Right lung (tissue), 2 donors: ENCODE measurements at regions not wholly inside any gene's neighbourhood (a gene's known extent, or its start where the extent isn't known, plus 50 kb on each side); places are given as distances from the start of the nearest gene placed in this dataset.
"Not testable (repeated sequence)": the region's sequence is repeated elsewhere in the genome, so short reads cannot be mapped to it uniquely, and the experiment has no call there.

Experiments used
- DNase-seq, 2 donors: peaks; one replicate each; pipeline ENCODE4 v3.0.0-alpha.2; 2013

DNA sequence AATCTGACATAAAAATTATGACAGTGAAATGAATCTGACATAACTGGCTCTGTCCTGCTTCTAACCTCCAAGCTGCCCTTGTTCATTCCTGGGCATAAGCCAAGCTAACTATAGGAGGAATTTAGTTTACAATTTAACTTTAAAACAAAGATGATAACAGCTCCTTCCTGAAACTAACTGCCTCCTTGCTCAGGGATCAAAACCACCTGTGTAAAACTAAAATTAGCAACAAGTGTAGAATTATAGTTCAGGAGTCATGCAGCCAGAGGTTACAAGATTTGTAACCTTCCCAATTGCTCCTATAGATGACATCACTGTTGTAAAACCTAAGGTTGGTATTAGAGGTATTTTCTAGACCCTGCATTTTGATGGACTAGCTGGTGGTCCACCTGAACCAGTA lies 256.4 kb upstream of the POM121L12 start:
- DNase-seq = no peak

DNA sequence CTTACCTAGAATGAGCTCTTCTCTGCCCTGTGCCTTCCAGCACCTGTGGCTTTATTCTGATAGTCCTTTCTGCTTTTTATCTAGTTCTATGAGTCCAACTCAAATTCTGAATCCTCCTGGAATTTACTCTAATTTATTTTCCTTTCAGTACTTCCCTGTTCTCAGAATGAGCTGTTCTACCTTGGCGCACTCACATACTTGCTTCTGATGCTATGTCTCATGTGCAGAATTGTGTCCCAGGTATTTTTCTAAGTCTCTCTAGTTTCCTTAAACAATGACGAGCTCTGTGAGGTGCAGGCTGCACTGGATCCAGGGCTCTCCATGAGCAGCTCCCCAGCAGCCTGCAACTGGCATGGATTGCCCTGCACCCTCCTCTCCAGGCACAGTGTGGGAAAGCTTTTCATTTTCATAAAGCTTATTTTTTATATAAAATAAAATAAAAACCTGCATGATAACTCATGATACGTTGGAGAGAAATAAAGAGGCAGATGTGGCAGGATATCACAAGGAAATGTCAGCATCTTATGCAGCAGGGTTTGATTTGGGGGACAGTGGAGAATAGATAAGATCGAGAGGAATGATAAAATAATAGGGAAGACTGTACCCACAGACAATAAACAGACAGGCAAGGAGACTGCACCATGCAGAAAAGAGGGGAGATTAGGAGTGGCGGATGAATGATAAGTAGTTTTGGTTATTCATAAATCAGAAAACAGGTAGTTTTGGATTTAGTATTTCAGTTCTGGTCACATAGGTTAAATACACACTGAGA lies 258.2 kb upstream of the POM121L12 start:
- no peak for DNase-seq

DNA sequence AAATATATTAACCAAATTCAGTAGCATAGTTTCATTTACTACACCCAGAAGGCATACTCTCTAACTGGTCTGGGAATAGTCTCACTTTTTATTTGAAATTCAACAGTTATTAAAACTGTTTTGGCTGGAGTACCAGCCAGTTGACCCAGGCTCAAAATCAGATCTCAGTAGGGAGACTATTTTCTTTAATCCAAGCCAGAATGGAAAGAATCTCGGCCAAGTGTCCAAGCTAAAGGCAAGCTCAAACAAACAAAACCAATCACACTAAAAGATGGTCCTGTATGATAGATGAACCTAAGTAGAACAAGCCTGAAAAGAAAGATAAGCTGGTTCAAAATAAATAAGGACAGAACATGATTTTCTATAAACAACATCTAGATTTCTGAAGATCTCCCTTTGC lies 259.6 kb upstream of the POM121L12 start:
- DNase-seq = no peak

- no peak for DNase-seq
These were observed 264.3 kb upstream of the POM121L12 start for GRCh38 chr7:52771177-52771576.

- DNase-seq = no peak
These were observed 270.8 kb upstream of the POM121L12 start for GRCh38 chr7:52764492-52765169.

DNA sequence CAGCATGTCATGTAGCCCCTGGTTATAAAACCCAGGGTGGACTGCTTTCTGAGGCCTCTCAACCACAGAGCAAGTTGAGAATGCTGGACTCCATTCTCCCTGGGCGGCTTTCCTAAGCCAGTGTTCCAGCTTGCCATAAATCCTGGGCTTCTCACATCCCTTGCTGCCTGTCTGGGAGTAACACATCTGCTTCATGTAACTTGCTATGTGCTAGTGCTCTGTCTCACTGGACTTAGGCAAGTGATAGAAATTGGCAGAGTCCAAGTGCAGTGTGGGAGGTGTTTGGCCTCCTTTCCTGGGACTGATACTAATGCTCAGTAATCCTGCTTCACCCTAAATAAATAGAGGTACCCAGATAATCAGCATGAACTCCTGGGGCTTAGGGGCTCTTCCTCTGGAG lies 277.1 kb upstream of the POM121L12 start:
- DNase-seq = no peak

DNA sequence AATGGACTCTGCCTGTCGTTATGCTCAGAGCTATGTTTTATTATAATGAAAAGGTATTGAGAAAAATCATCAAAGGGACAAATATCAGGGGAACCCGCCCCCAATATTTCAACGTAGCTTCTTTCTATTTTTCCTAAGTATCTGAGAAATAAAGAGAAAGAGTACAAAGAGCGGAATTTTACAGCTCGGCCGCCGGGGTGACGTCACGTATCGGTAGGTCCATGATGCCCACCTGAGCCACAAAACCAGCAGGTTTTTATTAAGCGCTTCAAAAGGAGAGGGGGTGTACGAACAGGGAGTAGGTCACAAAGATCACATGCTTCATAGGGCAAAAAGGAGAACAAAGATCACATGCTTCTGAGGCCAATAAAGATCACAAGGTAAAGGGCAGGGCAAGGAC lies 281.6 kb upstream of the POM121L12 start:
- no peak for DNase-seq

- DNase-seq = no peak
These were observed 282.5 kb upstream of the POM121L12 start for GRCh38 chr7:52752891-52753290.

DNA sequence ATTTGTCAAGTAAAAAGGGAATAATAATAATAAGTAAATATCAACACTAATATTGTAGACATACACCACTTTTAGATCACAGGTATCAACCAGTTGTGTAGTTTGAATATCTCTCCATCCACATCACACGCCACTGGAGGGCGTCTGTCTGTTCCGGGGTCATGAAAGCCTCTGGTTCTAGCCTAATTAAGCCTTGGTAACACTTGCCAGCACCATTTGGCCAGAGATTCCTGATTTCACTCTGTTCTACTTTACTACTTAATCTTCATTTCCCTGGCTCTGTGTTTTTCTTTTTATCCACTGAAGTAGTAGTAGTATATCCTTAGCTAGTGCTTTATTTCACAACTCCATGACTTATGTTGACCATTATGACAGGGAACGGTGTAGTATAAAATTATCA lies 285.6 kb upstream of the POM121L12 start:
- DNase-seq = no peak

- DNase-seq = no peak
These were observed 287.6 kb upstream of the POM121L12 start for GRCh38 chr7:52747817-52748216.

DNA sequence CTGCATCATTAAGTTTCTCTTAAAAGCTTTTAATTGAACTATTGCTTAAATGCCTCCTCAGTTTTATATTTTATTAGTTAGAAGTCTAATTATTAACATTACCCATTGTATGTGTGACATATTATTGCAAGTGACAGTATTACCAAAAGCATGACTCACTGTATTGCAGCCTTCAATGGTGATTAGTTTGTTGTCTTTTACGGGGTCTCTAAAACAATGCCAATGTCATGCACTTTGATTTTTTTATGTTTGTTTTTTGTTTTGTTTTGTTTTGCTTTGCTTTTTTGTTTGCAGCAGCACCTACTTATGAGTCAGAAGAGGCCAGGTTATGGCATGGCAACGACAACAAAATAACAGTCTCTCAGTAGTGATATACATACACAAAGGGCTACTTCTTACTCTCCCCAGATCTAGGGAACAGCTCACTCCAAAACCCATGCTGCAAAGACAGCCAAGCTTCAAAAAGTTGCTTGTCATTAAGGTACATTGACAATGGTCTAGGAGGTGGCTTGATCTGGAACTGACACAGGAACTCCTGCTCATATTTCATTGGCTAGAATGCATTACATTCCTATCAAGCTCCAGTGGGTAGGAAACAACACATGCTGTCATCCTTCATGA lies 293.7 kb upstream of the POM121L12 start:
- DNase-seq = no peak

DNA sequence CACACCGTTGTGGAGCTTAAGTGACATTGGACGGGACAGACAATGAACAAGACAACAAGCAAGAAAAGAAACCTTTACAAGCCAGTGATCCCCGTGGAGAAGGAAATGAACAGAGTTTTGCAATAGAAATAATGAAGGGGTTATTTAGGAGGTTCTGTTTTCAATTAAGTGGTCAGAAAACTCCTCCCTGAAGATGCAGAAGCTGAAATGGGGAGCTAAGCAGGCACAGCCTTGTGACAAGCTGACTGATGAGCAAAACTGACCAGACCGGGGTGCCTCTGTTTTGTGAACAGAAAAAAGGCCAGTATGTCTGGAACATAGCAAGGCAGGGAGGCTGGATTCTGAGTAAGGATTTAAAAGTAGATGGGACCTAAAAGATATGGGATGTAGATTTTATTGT lies 299.8 kb upstream of the POM121L12 start:
- DNase-seq = no peak

DNA sequence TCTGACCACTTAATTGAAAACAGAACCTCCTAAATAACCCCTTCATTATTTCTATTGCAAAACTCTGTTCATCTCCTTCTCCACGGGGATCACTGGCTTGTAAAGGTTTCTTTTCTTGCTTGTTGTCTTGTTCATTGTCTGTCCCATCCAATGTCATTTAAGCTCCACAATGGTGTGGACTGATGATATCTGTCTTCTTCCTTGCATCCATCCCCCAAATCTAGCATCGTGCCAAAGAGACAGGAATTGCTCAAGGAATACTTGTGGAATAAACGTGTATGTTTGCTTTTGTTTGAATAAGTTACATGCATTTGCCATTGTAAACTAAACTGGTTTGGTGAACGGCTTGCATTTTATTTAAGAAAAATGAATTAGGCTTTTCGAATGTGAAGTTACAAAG lies 306.8 kb upstream of the POM121L12 start:
- not testable (repeated sequence) for DNase-seq

GRCh38 chr7:52727632-52728031 lies 307.8 kb upstream of the POM121L12 start:
- DNase-seq = no peak

DNA sequence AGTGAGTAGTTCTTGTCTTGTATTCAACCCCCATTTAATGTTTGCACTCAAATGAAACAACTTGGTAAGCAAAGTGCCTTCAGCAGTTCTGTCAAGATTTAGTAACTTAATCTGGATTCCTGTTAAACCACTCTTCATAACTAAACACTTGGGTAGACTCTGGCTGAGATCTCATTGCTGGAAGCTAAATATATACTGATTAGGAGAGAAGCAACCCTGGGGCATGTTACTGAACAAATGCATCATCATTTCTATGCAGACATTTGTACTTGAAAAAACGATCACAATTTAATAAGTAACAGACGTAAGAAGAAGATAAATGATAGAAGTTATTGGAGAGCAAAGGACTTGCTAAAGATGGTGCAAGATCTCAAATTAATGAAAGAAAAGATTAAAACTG lies 308.4 kb upstream of the POM121L12 start:
- no peak for DNase-seq

GRCh38 chr7:52726493-52726892 lies 308.9 kb upstream of the POM121L12 start:
- no peak for DNase-seq

GRCh38 chr7:52723606-52724005 lies 311.8 kb upstream of the POM121L12 start:
- no peak for DNase-seq

- no peak for DNase-seq
These were observed 314.6 kb upstream of the POM121L12 start for GRCh38 chr7:52720856-52721255.

- DNase-seq = no peak
These were observed 315.8 kb upstream of the POM121L12 start for GRCh38 chr7:52719677-52720076.

GRCh38 chr7:52715701-52716100 lies 319.7 kb upstream of the POM121L12 start:
- no peak for DNase-seq

- no peak for DNase-seq
These were observed 322.5 kb upstream of the POM121L12 start for GRCh38 chr7:52712938-52713337.

GRCh38 chr7:52711951-52712350 lies 323.5 kb upstream of the POM121L12 start:
- DNase-seq = no peak

DNA sequence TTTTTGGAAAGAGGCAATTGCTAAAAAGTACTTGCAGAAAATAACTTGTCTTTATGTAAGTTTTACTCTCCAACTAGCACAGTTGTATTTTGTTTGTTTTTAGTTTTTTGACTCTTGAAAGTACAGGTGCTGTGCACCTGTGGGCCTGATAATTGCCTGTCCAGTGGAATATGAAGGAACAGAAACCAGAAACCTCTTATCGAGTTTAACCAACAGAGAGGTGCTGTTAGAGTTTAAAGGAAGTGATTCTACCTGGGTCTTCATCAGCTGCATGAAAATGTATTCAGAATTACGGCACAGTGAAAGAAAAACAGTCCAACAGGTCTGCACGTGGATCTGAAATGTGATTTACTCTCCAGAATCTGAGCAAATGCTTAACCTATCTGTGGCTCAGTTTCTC lies 326.6 kb upstream of the POM121L12 start:
- no peak for DNase-seq
